Transverse colon (tissue), 4 donors: ENCODE measurements at regions not wholly inside any gene's neighbourhood (a gene's known extent, or its start where the extent isn't known, plus 50 kb on each side); places are given as distances from the start of the nearest gene placed in this dataset.

Experiments used
- CTCF ChIP-seq, 5 experiments: fragments of 200-600 bp in 3 of 5; fragments of 450-650 bp in 2 of 5; sonication (generic) in 3 of 5; IDR thresholded peaks; 1 replicate in 2 of 5; 2 replicates in 3 of 5; pipeline ENCODE4 v1.5.1; 2016 to 2017; ENCODE audit warnings: antibody characterized with exemption in 5 of 5, inconsistent platforms in 3 of 5, mild to moderate bottlenecking in 2 of 5, moderate library complexity in 1 of 5
- POLR2AphosphoS5 ChIP-seq, 3 donors: sonication (generic); formaldehyde crosslinking; IDR thresholded peaks; one replicate each; pipeline ENCODE4 v1.6.1; 2016; ENCODE audit warnings: antibody characterized with exemption in 3 of 3

GRCh38 chr2:4527416-4527815, 824.0 kb downstream of the DCDC2C start:
- TF ChIP-seq POLR2AphosphoS5 (IDR thresholded peaks at IDR 0.05) = no peak
- TF ChIP-seq CTCF (IDR thresholded peaks at IDR 0.05) = no peak
